ENCODE measurements at regions not wholly inside any gene's neighbourhood (a gene's known extent, or its start where the extent isn't known, plus 50 kb on each side); places are given as distances from the start of the nearest gene placed in this dataset.

DNA sequence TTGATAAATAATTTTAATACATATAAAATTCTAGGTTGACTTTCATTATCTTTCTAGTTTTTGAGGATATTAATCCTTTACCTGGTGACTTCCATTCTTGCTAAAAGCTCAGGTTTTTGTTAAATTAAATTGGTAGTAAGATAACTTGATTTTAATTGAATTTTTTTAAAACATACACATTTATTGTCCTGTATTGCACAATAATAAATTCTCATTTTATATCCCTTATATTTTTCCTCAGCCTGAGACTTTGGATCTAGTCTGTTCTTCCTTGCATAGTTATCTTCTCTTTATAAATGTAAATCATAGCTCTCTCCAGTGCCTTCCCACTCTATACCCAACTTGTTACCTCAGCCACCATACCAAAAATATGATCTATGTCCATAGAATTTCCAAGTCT lies 212.9 kb upstream of the CNTNAP2 start:
- FAIRE-seq (no peak), DNase-seq (ENCODE audit: low read depth, low spot score) (no peak)
- dilution Hi-C loops (cut with MboI; ENCODE audit: extremely low pct_ligation_motif_present, low sequenced_read_pairs) (no loop called here), intact Hi-C loops (cut with micrococcal nuclease) (no loop called here)
- H3K4me1 ChIP-seq (ENCODE audit: control insufficient read depth, extremely low read depth, insufficient read depth, low read length), result no peaks in the 10 kb centered on the region
- no peak overlapping the region for H3K4me2 ChIP-seq (ENCODE audit: insufficient read depth, low read length)
- H3K79me2 ChIP-seq (ENCODE audit: control insufficient read depth, insufficient read depth, low read length), result no peaks in the 10 kb centered on the region
- no TSS peak for BruUV-seq (replicated peaks)
- peaks cover 4% of the 10 kb centered on the region for H3K9me3 ChIP-seq (replicated peaks; ENCODE audit: control insufficient read depth, insufficient read depth, low read length)
- no peak overlapping the region for H3K9ac ChIP-seq (replicated peaks; ENCODE audit: extremely low read depth, insufficient read depth, low read length)
- no peaks in the 10 kb centered on the region for H3K36me3 ChIP-seq (ENCODE audit: control insufficient read depth in 2 of 2, extremely low read depth in 1 of 2, insufficient read depth in 2 of 2, low read length in 2 of 2)
- no peaks in the 10 kb centered on the region for H4K20me1 ChIP-seq (replicated peaks; ENCODE audit: control insufficient read depth, extremely low read depth, insufficient read depth, low read length)
- TF ChIP-seq EZH2 (IDR thresholded peaks at IDR 0.05; ENCODE audit: borderline replicate concordance, low read depth, low read length, severe bottlenecking) (no peak), JUN (IDR thresholded peaks at IDR 0.05; ENCODE audit: borderline replicate concordance, insufficient read depth, insufficient read length, low read depth) (no peak), POLR2A (IDR thresholded peaks at IDR 0.05; ENCODE audit: low read depth, low read length) (no peak), MYC (IDR thresholded peaks at IDR 0.05; ENCODE audit: low read depth, low read length) (no peak), FOS (IDR thresholded peaks at IDR 0.05; ENCODE audit: borderline replicate concordance, insufficient read depth, low read length) (no peak)
- H3K27me3 ChIP-seq (ENCODE audit: control insufficient read depth in 2 of 2, insufficient read depth in 2 of 2, low read length in 2 of 2), result no peaks in the 10 kb centered on the region
- no peak overlapping the region for H3K27ac ChIP-seq (ENCODE audit: insufficient read depth, low read depth, low read length)
- POLR2A ChIA-PET, result no interaction called here
- H3K9me1 ChIP-seq (replicated peaks; ENCODE audit: control insufficient read depth, extremely low read depth, insufficient read depth, low read length), result no peaks in the 10 kb centered on the region
- no peak overlapping the region for H3K4me3 ChIP-seq (replicated peaks in 1 of 3; ENCODE audit: insufficient read depth in 1 of 3, low read depth in 1 of 3, low read length in 3 of 3)
- CTCF ChIA-PET, result no interaction called here
- H2AFZ ChIP-seq (ENCODE audit: low read depth, low read length), result no peak overlapping the region

GRCh38 chr7:145902123-145902522 lies 214.5 kb upstream of the CNTNAP2 start:
- no peak for DNase-seq (ENCODE audit: low read depth, low spot score)
- Histone ChIP-seq H3K4me3 (replicated peaks in 1 of 3; ENCODE audit: insufficient read depth in 1 of 3, low read depth in 1 of 3, low read length in 3 of 3) (no peak overlapping the region), H3K36me3 (ENCODE audit: control insufficient read depth in 2 of 2, extremely low read depth in 1 of 2, insufficient read depth in 2 of 2, low read length in 2 of 2) (no peaks in the 10 kb centered on the region), H3K4me2 (ENCODE audit: insufficient read depth, low read length) (no peak overlapping the region), H3K9me1 (replicated peaks; ENCODE audit: control insufficient read depth, extremely low read depth, insufficient read depth, low read length) (no peaks in the 10 kb centered on the region), H3K27me3 (ENCODE audit: control insufficient read depth in 2 of 2, insufficient read depth in 2 of 2, low read length in 2 of 2) (no peaks in the 10 kb centered on the region), H3K27ac (ENCODE audit: insufficient read depth, low read depth, low read length) (no peak overlapping the region), H4K20me1 (replicated peaks; ENCODE audit: control insufficient read depth, extremely low read depth, insufficient read depth, low read length) (no peaks in the 10 kb centered on the region), H3K9me3 (replicated peaks; ENCODE audit: control insufficient read depth, insufficient read depth, low read length) (peaks cover 4% of the 10 kb centered on the region), H3K9ac (replicated peaks; ENCODE audit: extremely low read depth, insufficient read depth, low read length) (no peak overlapping the region), H3K79me2 (ENCODE audit: control insufficient read depth, insufficient read depth, low read length) (no peaks in the 10 kb centered on the region), H2AFZ (ENCODE audit: low read depth, low read length) (no peak overlapping the region), H3K4me1 (ENCODE audit: control insufficient read depth, extremely low read depth, insufficient read depth, low read length) (no peaks in the 10 kb centered on the region)
- ChIA-PET POLR2A (no interaction called here), CTCF (no interaction called here)
- TF ChIP-seq FOS (IDR thresholded peaks at IDR 0.05; ENCODE audit: borderline replicate concordance, insufficient read depth, low read length), result no peak
- TF ChIP-seq GATA2 (IDR thresholded peaks at IDR 0.05; ENCODE audit: insufficient read depth, insufficient read length, low read depth, low read length), result no peak
- no peak for TF ChIP-seq EZH2 (IDR thresholded peaks at IDR 0.05; ENCODE audit: borderline replicate concordance, low read depth, low read length, severe bottlenecking)
- TF ChIP-seq POLR2A (IDR thresholded peaks at IDR 0.05; ENCODE audit: low read depth, low read length), result no peak
- TF ChIP-seq, protein P1, sequence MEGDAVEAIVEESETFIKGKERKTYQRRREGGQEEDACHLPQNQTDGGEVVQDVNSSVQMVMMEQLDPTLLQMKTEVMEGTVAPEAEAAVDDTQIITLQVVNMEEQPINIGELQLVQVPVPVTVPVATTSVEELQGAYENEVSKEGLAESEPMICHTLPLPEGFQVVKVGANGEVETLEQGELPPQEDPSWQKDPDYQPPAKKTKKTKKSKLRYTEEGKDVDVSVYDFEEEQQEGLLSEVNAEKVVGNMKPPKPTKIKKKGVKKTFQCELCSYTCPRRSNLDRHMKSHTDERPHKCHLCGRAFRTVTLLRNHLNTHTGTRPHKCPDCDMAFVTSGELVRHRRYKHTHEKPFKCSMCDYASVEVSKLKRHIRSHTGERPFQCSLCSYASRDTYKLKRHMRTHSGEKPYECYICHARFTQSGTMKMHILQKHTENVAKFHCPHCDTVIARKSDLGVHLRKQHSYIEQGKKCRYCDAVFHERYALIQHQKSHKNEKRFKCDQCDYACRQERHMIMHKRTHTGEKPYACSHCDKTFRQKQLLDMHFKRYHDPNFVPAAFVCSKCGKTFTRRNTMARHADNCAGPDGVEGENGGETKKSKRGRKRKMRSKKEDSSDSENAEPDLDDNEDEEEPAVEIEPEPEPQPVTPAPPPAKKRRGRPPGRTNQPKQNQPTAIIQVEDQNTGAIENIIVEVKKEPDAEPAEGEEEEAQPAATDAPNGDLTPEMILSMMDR (IDR thresholded peaks at IDR 0.05; ENCODE audit: extremely low read depth in 1 of 2, insufficient read depth in 1 of 2, low read depth in 1 of 2, low read length in 2 of 2), result no peak
- no peak for TF ChIP-seq MYC (IDR thresholded peaks at IDR 0.05; ENCODE audit: low read depth, low read length)
- no peak for TF ChIP-seq JUN (IDR thresholded peaks at IDR 0.05; ENCODE audit: borderline replicate concordance, insufficient read depth, insufficient read length, low read depth)
- TF ChIP-seq POLR2AphosphoS5 (IDR thresholded peaks at IDR 0.05; ENCODE audit: insufficient read depth, low read depth, low read length), result no peak
- TF ChIP-seq MAX (IDR thresholded peaks at IDR 0.05; ENCODE audit: insufficient read depth, insufficient read length), result no peak
- dilution Hi-C loops (cut with MboI; ENCODE audit: extremely low pct_ligation_motif_present, low sequenced_read_pairs) (no loop called here), intact Hi-C loops (cut with micrococcal nuclease) (no loop called here)
- no TSS peak for BruUV-seq (replicated peaks)
- no peak for FAIRE-seq

All from endothelial cell of umbilical vein (primary cell).